ENCODE measurements at regions not wholly inside any gene's neighbourhood (a gene's known extent, or its start where the extent isn't known, plus 50 kb on each side); places are given as distances from the start of the nearest gene placed in this dataset.

DNA sequence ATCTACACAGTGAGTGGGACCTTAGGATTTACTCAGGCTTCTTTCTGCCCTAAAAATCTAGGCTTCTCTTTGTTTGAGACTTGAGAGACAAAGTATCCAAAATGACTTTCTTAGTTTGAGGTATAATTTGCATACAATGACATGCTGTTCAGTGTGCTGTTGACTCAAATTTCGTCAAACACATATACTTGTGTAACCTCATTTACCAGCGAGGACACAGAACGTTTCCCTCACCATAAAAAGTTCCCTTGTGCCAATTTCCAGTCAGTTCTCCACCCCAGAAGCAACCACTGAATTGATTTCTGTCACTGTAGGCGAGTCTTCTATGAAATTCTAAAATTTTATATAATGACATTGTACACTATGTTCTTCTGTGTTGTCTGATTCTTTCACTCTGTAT is 68.0 kb upstream of the MAF start:
- DNase-seq (ENCODE audit: extremely low spot score): no peak
- Histone ChIP-seq H3K4me3 (ENCODE audit: low read depth, low read length) (no peak overlapping the region), H3K4me1 (ENCODE audit: insufficient read depth) (no peaks in the 10 kb centered on the region), H3K36me3 (ENCODE audit: insufficient read depth) (no peaks in the 10 kb centered on the region), H3K27ac (ENCODE audit: low read depth) (no peak overlapping the region)
- 90% methylated on average over 4 of the region's 4 CpGs for WGBS

- WGBS: 79% methylated on average over 3 of the region's 3 CpGs
- Histone ChIP-seq H3K36me3 (ENCODE audit: insufficient read depth) (no peaks in the 10 kb centered on the region), H3K27ac (ENCODE audit: low read depth) (no peak overlapping the region), H3K4me1 (ENCODE audit: insufficient read depth) (no peaks in the 10 kb centered on the region), H3K4me3 (ENCODE audit: low read depth, low read length) (no peak overlapping the region)
- DNase-seq (ENCODE audit: extremely low spot score): no peak
Observed at GRCh38 chr16:79665970-79666369, 65.4 kb upstream of the MAF start.

- no peak overlapping the region for H3K4me3 ChIP-seq (ENCODE audit: low read depth, low read length)
- H3K4me1 ChIP-seq (ENCODE audit: insufficient read depth): no peaks in the 10 kb centered on the region
- WGBS: 78% methylated on average over 1 of the region's 1 CpG
- DNase-seq (ENCODE audit: extremely low spot score): no peak
- H3K27ac ChIP-seq (ENCODE audit: low read depth): no peak overlapping the region
- no peaks in the 10 kb centered on the region for H3K36me3 ChIP-seq (ENCODE audit: insufficient read depth)
Observed at GRCh38 chr16:79664407-79664806, 63.9 kb upstream of the MAF start.

- WGBS: 87% methylated on average over 5 of the region's 5 CpGs
- H3K27ac ChIP-seq (ENCODE audit: low read depth): no peak overlapping the region
- no peak overlapping the region for H3K4me3 ChIP-seq (ENCODE audit: low read depth, low read length)
- H3K4me1 ChIP-seq (ENCODE audit: insufficient read depth): no peaks in the 10 kb centered on the region
- no peak for DNase-seq (ENCODE audit: extremely low spot score)
- H3K36me3 ChIP-seq (ENCODE audit: insufficient read depth): no peaks in the 10 kb centered on the region
Observed at GRCh38 chr16:79662669-79663313, 62.3 kb upstream of the MAF start.

DNA sequence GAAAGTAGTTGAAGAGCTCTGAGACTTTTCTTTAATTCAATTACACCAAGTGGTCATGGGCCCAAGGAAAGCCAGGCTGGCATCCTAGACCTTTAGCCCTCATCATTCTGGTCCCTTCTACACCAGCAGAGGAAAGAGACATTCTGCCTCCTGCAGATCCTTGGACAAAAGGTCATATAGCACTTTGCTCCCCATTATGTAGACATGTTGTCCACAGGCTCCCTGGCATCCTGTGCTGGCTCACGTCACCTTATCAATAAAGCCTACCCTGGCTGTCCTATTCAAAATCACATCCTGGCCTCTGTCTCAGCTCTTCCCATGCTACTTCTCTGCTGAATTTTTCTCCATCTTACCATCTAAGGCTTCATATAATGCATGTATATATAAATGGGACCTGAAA is 61.6 kb upstream of the MAF start:
- Histone ChIP-seq H3K27ac (ENCODE audit: low read depth) (no peak overlapping the region), H3K36me3 (ENCODE audit: insufficient read depth) (no peaks in the 10 kb centered on the region), H3K4me1 (ENCODE audit: insufficient read depth) (no peaks in the 10 kb centered on the region), H3K4me3 (ENCODE audit: low read depth, low read length) (no peak overlapping the region)
- DNase-seq (ENCODE audit: extremely low spot score): no peak
- WGBS: 98% methylated on average over 1 of the region's 1 CpG

DNA sequence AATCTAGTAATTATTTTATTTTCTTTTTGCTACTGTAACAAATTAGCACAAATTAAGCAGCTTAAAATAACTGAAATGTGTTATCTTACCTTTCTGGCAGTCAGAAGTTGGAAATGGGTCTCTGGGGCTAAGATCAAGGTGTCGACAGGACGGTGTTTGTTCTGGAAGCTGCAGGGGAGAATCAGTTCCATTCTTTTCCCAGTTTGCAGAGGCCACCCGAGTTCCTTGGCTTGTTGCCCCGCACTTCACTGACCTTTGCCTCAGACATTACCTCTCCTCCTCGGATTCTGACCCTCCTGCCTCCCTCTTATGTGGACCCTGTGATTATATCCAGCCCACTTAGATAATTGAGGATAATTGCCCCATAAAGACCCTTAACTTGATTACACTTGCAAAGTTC is 61.0 kb upstream of the MAF start:
- Histone ChIP-seq H3K4me1 (ENCODE audit: insufficient read depth) (no peaks in the 10 kb centered on the region), H3K27ac (ENCODE audit: low read depth) (no peak overlapping the region), H3K4me3 (ENCODE audit: low read depth, low read length) (no peak overlapping the region), H3K36me3 (ENCODE audit: insufficient read depth) (no peaks in the 10 kb centered on the region)
- 87% methylated on average over 5 of the region's 5 CpGs for WGBS
- no peak for DNase-seq (ENCODE audit: extremely low spot score)

- 72% methylated on average over 5 of the region's 5 CpGs for WGBS
- H3K4me3 ChIP-seq (ENCODE audit: low read depth, low read length): no peak overlapping the region
- no peaks in the 10 kb centered on the region for H3K4me1 ChIP-seq (ENCODE audit: insufficient read depth)
- no peaks in the 10 kb centered on the region for H3K36me3 ChIP-seq (ENCODE audit: insufficient read depth)
- H3K27ac ChIP-seq (ENCODE audit: low read depth): no peak overlapping the region
- DNase-seq (ENCODE audit: extremely low spot score): no peak
Observed at GRCh38 chr16:79659344-79659743, 58.8 kb upstream of the MAF start.

DNA sequence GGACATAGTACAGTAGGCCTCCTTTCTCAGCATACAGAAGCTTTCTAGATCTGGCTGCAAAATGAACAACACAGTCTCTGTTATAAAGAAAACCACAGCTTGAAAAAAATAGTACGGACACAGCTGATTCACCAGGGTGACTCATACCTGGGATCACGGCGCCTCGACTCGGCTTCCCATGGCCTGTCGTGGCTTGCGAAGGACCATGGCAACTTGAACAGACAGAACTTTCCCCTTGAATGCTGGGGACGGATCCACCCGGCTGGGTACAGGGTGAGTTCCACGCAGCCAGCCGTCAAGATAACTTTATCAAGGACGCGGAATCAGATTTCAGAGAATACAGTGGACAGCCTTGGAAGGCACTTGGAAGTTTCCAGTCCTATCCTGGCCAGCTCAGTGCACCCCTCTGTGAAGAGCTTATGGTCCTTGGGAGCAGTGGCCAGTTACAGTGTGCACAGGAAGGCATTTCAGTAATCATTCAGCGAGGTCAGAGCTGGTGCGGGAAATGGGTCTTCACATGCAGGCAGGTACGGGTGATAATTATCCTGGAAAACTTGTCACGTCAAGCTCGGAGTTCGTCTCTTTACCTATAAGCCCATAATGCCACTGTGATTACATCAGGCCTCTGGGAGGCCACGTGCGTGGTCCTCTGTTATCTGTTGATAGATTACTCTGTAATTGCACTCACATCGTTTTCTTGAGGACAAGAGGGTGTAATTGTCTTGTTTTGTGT is 57.9 kb upstream of the MAF start:
- Histone ChIP-seq H3K4me1 (ENCODE audit: insufficient read depth) (no peaks in the 10 kb centered on the region), H3K27ac (ENCODE audit: low read depth) (no peak overlapping the region), H3K4me3 (ENCODE audit: low read depth, low read length) (no peak overlapping the region), H3K36me3 (ENCODE audit: insufficient read depth) (no peaks in the 10 kb centered on the region)
- 75% methylated on average over 22 of the region's 22 CpGs for WGBS
- no peak for DNase-seq (ENCODE audit: extremely low spot score)

DNA sequence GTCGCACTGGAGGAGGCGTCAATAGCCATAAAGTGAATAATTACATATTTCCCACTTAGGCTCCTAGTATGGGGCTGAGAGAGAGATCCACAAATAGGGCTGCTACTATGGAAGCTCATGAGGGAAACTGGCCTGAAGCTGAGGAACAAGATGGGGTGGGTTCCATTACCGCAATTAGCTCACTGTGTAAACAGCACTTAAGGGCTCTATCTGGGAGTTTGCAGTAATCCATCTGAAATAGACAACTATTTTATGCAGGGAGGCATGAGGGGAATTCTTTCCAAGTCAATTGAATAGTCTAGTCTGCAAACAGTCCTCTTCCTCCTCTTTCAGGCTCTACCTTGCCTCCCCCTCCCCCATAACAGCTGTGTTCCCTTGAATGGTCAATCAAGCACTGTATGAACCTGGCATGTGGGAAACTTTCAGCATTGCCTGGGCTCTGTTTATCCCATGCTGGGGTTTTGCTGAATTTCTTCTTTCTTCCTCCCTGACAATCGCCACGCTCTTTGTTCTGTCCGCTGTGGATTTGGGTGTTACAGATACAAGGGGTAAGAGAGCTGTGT is 56.1 kb upstream of the MAF start:
- Histone ChIP-seq H3K4me3 (ENCODE audit: low read depth, low read length) (no peak overlapping the region), H3K27ac (ENCODE audit: low read depth) (no peak overlapping the region), H3K4me1 (ENCODE audit: insufficient read depth) (no peaks in the 10 kb centered on the region), H3K36me3 (ENCODE audit: insufficient read depth) (no peaks in the 10 kb centered on the region)
- no peak for DNase-seq (ENCODE audit: extremely low spot score)
- 96% methylated on average over 6 of the region's 6 CpGs for WGBS

- H3K4me1 ChIP-seq (ENCODE audit: insufficient read depth): no peaks in the 10 kb centered on the region
- no peak overlapping the region for H3K4me3 ChIP-seq (ENCODE audit: low read depth, low read length)
- H3K27ac ChIP-seq (ENCODE audit: low read depth): no peak overlapping the region
- H3K36me3 ChIP-seq (ENCODE audit: insufficient read depth): no peaks in the 10 kb centered on the region
- WGBS: 22% methylated on average over 6 of the region's 6 CpGs
- peak; percentile 58 for DNase-seq (ENCODE audit: extremely low spot score)
Observed at GRCh38 chr16:79653373-79653891, 52.9 kb upstream of the MAF start.

GRCh38 chr16:79651363-79651762 is 50.8 kb upstream of the MAF start:
- WGBS: 45% methylated on average over 7 of the region's 7 CpGs
- H3K4me1 ChIP-seq (ENCODE audit: insufficient read depth): no peaks in the 10 kb centered on the region
- no peak overlapping the region for H3K27ac ChIP-seq (ENCODE audit: low read depth)

More at GRCh38 chr16:79651363-79651762, 50.8 kb upstream of the MAF start:
- H3K4me3 ChIP-seq (ENCODE audit: low read depth, low read length): no peak overlapping the region
- no peak for DNase-seq (ENCODE audit: extremely low spot score)
- no peaks in the 10 kb centered on the region for H3K36me3 ChIP-seq (ENCODE audit: insufficient read depth)

Measured in urinary bladder (tissue), 3 donors.